Smooth muscle cell (in vitro differentiated cells): ENCODE measurements at regions not wholly inside any gene's neighbourhood (a gene's known extent, or its start where the extent isn't known, plus 50 kb on each side); places are given as distances from the start of the nearest gene placed in this dataset.

Source experiments
- DNase-seq: peaks from one replicate; lab custom pipeline; 2025; ENCODE audit not compliant: unreplicated experiment; lab: John Stamatoyannopoulos, UW
- H2AFZ ChIP-seq: fragments of 200-600 bp; sonication (generic); 2 replicates; pipeline ENCODE4 v1.6.0; 2016; ENCODE audit warnings: antibody characterized with exemption, low read depth, mild to moderate bottlenecking
- H3F3A ChIP-seq: fragments of 200-600 bp; sonication (generic); 2 replicates; pipeline ENCODE4 v1.6.0; 2017; ENCODE audit warnings: antibody characterized with exemption, low read depth
- H3K27ac ChIP-seq: fragments of 200-600 bp; sonication (generic); 2 replicates; pipeline ENCODE4 v1.5.1; 2016; ENCODE audit warnings: low read depth, mild to moderate bottlenecking
- H3K27me3 ChIP-seq: fragments of 200-600 bp; sonication (generic); 2 replicates; pipeline ENCODE4 v1.6.1; 2016; ENCODE audit warnings: low read depth, mild to moderate bottlenecking
- H3K36me3 ChIP-seq: fragments of 200-600 bp; sonication (generic); 2 replicates; pipeline ENCODE4 v1.5.1; 2016; ENCODE audit warnings: low read depth
- H3K4me1 ChIP-seq: fragments of 200-600 bp; sonication (generic); 2 replicates; pipeline ENCODE4 v1.5.1; 2016; ENCODE audit warnings: low read depth
- H3K4me2 ChIP-seq: fragments of 200-600 bp; sonication (generic); 2 replicates; pipeline ENCODE4 v1.6.0; 2016; ENCODE audit warnings: mild to moderate bottlenecking
- H3K4me3 ChIP-seq: fragments of 200-600 bp; sonication (generic); 2 replicates; pipeline ENCODE4 v1.5.1; 2016; ENCODE audit warnings: mild to moderate bottlenecking
- H3K79me2 ChIP-seq: fragments of 200-600 bp; sonication (generic); 2 replicates; pipeline ENCODE4 v1.6.0; 2016; ENCODE audit warnings: low read depth, mild to moderate bottlenecking
- H3K9ac ChIP-seq: fragments of 200-600 bp; sonication (generic); 2 replicates; pipeline ENCODE4 v1.6.0; 2016; ENCODE audit warnings: low read depth
- H3K9me3 ChIP-seq: fragments of 200-600 bp; sonication (generic); replicated peaks from 2 replicates; pipeline ENCODE4 v1.5.1; 2016; ENCODE audit warnings: low read depth
- H4K20me1 ChIP-seq: fragments of 200-600 bp; sonication (generic); 2 replicates; pipeline ENCODE4 v1.6.0; 2016; ENCODE audit warnings: low read depth
- CTCF ChIP-seq: fragments of 200-600 bp; sonication (generic); IDR thresholded peaks from 2 replicates; pipeline ENCODE4 v1.5.1; 2017; ENCODE audit warnings: borderline replicate concordance, mild to moderate bottlenecking, antibody characterized with exemption; ENCODE audit not compliant: insufficient read depth, poor library complexity, severe bottlenecking
- WGBS: methylation state at CpG from one replicate; pipeline ENCODE4 v1.1.7; 2016; ENCODE audit warnings: low lambda C conversion rate; 5-methylcytosine and 5-hydroxymethylcytosine counted together

- no peaks in the 10 kb centered on the region for H3K27me3 ChIP-seq
- no peak overlapping the region for H3K9ac ChIP-seq
- H4K20me1 ChIP-seq: no peaks in the 10 kb centered on the region
- no peaks in the 10 kb centered on the region for H3K36me3 ChIP-seq
- no peaks in the 10 kb centered on the region for H3F3A ChIP-seq
- TF ChIP-seq CTCF: no peak
- H3K79me2 ChIP-seq: no peaks in the 10 kb centered on the region
- H3K4me1 ChIP-seq: peaks cover 16% of the 10 kb centered on the region
- H3K27ac ChIP-seq: no peak overlapping the region
- H2AFZ ChIP-seq: no peak overlapping the region
- H3K9me3 ChIP-seq: no peaks in the 10 kb centered on the region
- H3K4me2 ChIP-seq: no peak overlapping the region
- no peak overlapping the region for H3K4me3 ChIP-seq
- DNase-seq: no peak
These were observed 349.8 kb upstream of the PLET1 start for GRCh38 chr11:112610494-112610893.

- no peak for TF ChIP-seq CTCF
- H3F3A ChIP-seq: no peaks in the 10 kb centered on the region
- no peaks in the 10 kb centered on the region for H3K79me2 ChIP-seq
- H2AFZ ChIP-seq: no peak overlapping the region
- H4K20me1 ChIP-seq: no peaks in the 10 kb centered on the region
- H3K4me3 ChIP-seq: no peak overlapping the region
- no peaks in the 10 kb centered on the region for H3K36me3 ChIP-seq
- H3K27ac ChIP-seq: no peak overlapping the region
- H3K4me1 ChIP-seq: peaks cover 16% of the 10 kb centered on the region
- WGBS: 83% methylated on average over 6 of the region's 6 CpGs
- H3K4me2 ChIP-seq: no peak overlapping the region
- DNase-seq: no peak
- H3K9me3 ChIP-seq: no peaks in the 10 kb centered on the region
- no peak overlapping the region for H3K9ac ChIP-seq
- H3K27me3 ChIP-seq: no peaks in the 10 kb centered on the region
These were observed 350.0 kb upstream of the NCAM1 start for GRCh38 chr11:112610996-112611750.

GRCh38 chr11:112611771-112612170 lies 349.4 kb upstream of the NCAM1 start:
- no peaks in the 10 kb centered on the region for H3K9me3 ChIP-seq
- H2AFZ ChIP-seq: no peak overlapping the region
- H3K27me3 ChIP-seq: no peaks in the 10 kb centered on the region
- no peak overlapping the region for H3K4me2 ChIP-seq
- no peaks in the 10 kb centered on the region for H3K36me3 ChIP-seq
- H3K79me2 ChIP-seq: no peaks in the 10 kb centered on the region
- TF ChIP-seq CTCF: no peak
- no peak for DNase-seq
- peaks cover 16% of the 10 kb centered on the region for H3K4me1 ChIP-seq
- 82% methylated on average over 7 of the region's 7 CpGs for WGBS
- no peak overlapping the region for H3K27ac ChIP-seq
- H4K20me1 ChIP-seq: no peaks in the 10 kb centered on the region
- H3F3A ChIP-seq: no peaks in the 10 kb centered on the region
- H3K4me3 ChIP-seq: no peak overlapping the region
- no peak overlapping the region for H3K9ac ChIP-seq

GRCh38 chr11:112612250-112612849 lies 348.9 kb upstream of the NCAM1 start:
- Histone ChIP-seq H2AFZ (no peak overlapping the region), H3K4me3 (no peak overlapping the region), H3F3A (no peaks in the 10 kb centered on the region), H3K4me2 (peak overlapping the region; percentile 36), H3K4me1 (peaks cover 16% of the 10 kb centered on the region), H4K20me1 (no peaks in the 10 kb centered on the region), H3K79me2 (no peaks in the 10 kb centered on the region), H3K27ac (peak overlapping the region; percentile 68), H3K9me3 (no peaks in the 10 kb centered on the region), H3K36me3 (no peaks in the 10 kb centered on the region), H3K27me3 (no peaks in the 10 kb centered on the region), H3K9ac (no peak overlapping the region)
- WGBS: 70% methylated on average over 3 of the region's 5 CpGs
- no peak for DNase-seq
- no peak for TF ChIP-seq CTCF
